GM10266 (cell line): ENCODE measurements at regions not wholly inside any gene's neighbourhood (a gene's known extent, or its start where the extent isn't known, plus 50 kb on each side); places are given as distances from the start of the nearest gene placed in this dataset.

Experiments used
- DNase-seq: peaks from one replicate; pipeline ENCODE4 v3.0.0; 2012; ENCODE audit errors: extremely low spot score
- TF ChIP-seq, protein P1 (sequence below): IDR thresholded peaks from 2 replicates; pipeline ENCODE4 v1.5.1; 2012; ENCODE audit warnings: mild to moderate bottlenecking, low read depth; ENCODE audit not compliant: control insufficient read depth, insufficient read depth; ENCODE audit errors: missing control alignments

DNA sequence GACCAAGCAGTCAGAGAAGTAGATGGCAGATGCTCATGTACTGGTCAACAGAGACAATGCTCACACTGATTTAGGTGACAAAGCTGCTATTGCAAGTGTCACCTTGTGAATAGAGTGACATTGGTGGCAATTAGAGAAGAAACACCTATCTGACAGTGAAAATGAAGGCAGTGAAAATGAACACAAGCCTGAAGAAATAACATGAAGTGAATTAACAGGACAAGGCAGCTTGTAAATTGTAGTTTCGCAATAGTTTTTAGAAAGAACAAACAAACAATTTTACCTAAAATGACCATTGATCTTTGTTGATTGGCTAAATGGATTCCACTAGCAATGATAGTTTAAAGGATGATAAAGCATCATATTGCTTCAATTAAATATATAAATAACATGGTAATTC is 1389.5 kb downstream of the PLA2G4A start:
- DNase-seq: no peak
- TF ChIP-seq, protein P1, sequence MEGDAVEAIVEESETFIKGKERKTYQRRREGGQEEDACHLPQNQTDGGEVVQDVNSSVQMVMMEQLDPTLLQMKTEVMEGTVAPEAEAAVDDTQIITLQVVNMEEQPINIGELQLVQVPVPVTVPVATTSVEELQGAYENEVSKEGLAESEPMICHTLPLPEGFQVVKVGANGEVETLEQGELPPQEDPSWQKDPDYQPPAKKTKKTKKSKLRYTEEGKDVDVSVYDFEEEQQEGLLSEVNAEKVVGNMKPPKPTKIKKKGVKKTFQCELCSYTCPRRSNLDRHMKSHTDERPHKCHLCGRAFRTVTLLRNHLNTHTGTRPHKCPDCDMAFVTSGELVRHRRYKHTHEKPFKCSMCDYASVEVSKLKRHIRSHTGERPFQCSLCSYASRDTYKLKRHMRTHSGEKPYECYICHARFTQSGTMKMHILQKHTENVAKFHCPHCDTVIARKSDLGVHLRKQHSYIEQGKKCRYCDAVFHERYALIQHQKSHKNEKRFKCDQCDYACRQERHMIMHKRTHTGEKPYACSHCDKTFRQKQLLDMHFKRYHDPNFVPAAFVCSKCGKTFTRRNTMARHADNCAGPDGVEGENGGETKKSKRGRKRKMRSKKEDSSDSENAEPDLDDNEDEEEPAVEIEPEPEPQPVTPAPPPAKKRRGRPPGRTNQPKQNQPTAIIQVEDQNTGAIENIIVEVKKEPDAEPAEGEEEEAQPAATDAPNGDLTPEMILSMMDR: no peak

DNA sequence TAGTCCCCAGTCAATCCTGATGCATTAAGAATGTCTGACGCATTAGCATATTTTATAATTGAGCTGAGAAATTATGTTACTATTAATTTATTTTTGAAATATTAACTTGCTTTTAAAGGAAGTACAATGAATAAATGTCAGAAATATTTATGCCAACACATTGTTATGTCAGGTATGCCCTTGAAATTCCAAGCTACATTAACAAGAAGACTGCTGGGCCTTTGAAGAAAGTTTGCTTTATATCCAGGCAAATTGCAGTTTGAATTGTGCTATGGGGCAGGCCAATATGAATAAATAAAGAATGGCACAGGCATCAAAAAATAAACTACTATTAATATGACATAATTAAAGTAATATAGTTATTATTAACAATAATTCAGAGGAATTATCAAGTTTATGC is 1391.3 kb downstream of the PLA2G4A start:
- TF ChIP-seq, protein P1: no peak
- DNase-seq: no peak

DNA sequence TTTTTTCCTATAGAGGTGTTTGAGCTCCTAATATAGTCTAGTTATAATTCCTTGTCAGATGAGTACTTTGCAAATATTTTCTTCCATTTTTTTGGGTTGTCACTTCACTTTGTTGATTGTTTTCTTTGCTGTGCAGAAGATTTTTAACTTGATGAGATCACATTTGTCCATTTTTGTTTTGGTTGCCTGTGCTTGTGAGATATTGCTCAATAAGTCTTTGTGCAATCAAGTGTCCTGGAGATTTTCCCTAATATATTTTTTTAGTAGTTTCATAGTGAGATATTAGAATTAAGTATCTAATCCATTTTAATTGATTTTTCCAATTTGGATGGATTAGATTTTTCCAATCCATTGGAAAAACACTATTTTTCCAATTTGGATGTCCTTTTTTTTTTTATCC is 1395.5 kb downstream of the PLA2G4A start:
- TF ChIP-seq, protein P1: no peak
- no peak for DNase-seq

DNA sequence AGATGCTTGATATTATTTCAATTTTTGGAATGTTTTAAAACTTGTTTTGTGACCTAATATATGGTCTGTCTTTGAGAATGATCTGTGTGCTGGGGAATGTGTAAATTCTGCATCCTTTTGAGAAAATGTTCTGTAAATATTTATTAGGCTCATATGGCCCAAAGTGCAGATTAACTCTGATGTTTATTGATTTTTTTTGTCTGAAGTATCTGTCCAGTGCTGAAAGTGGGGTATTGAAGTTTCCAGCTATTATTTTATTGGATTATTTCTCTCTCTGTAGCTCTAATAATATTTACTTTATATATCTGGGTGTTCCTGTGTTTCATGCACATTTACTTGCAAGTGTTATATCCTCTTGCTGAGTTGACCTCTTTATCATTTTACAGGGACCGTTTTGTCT is 1397.2 kb downstream of the PLA2G4A start:
- TF ChIP-seq, protein P1: no peak
- no peak for DNase-seq

DNA sequence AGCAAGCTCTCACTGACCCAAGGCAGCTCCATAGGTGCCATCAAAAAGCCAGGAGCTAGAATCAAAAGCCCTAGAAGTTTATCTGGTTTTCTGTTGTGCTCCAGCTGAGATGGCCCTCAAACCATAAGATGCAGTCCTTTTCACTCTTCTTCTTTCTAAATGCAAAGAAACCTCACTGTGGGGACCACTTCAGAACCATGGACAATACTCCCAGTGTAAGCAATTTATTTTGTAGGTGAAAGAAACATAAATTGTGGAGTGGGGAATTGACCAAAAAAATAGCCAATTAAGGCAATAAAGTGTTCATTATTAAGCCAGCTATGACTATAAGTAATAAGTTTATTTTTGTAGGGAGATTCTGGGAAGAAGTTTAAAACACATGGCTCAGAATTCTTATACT is 1399.9 kb downstream of the PLA2G4A start:
- TF ChIP-seq, protein P1: no peak
- no peak for DNase-seq

DNA sequence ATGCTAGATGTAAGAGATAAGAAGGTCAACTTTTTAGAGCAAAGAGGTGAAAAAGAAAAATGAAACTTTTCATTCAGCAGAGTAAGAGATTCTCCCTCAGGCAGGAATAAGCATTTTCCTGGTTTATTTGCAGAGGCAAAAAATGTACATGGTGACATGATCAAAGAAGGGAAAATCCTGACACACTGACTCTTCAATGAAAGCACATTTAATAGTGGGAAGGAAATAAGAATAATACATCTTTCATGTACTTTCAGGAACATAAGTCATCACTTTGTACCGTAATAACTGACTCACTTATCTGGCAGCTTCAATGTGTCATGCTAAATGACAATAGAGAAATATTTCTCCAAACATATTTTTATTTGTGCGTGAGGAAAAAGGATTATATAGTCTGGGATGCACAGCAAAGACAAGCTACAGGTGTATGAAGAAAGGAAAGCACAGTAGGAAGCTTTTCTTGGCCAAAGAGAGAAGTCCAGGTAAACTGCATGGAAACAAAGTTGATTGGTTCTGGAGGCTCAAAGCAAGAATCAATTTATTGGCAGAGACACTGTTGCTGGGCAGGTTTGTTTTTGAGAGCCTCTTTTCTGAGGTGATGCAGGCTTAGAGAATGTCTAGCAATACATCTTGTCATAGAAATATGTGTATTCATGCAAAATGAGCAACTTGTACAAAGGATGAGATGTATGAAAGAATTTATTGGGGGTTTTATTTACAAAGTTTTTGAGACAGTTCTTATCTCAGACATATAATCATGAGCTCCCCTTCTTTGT is 1409.0 kb downstream of the PLA2G4A start:
- DNase-seq: no peak
- TF ChIP-seq, protein P1: no peak

DNA sequence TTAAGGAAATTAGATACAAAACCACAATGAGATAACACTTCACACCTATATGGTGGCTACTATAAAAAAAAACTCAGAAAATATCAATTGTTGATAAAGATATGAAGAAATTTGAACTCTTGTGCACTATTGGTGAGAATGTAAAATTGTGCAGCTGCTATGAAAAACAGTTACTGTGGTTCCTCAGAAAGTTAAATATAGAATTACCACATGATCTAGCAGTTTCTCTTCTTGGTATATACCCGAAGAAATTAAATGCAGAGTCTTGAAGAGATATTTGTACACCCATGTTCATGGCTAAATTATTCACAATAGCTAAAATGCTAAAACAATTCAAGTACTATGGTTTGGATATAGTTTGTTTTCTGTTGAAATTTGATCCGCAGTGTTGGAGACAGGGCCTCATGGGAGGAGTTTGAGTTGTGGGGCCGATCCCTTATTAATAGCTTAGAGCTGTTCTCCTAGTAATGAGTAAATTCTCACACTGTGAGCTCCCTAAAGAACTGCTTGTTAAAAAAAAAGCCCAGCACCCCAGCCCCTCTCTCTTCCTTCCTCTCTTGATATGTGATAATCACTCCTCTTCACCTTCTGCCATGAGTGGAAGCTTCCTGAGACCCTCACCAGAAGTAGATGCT is 1412.1 kb downstream of the PLA2G4A start:
- no peak for DNase-seq
- TF ChIP-seq, protein P1: no peak
